Epidermal melanocyte (primary cell): ENCODE measurements at regions not wholly inside any gene's neighbourhood (a gene's known extent, or its start where the extent isn't known, plus 50 kb on each side); places are given as distances from the start of the nearest gene placed in this dataset.

Experiments used
- DNase-seq: peaks from one replicate; pipeline ENCODE4 v3.0.0; 2011; ENCODE audit warnings: low spot score; ENCODE audit not compliant: insufficient read length

GRCh38 chr6:156309017-156309416, 468.2 kb upstream of the ARID1B start:
- DNase-seq = no peak

GRCh38 chr6:156308604-156309003, 468.6 kb upstream of the ARID1B start:
- no peak for DNase-seq

GRCh38 chr6:156306531-156306930, 470.6 kb upstream of the ARID1B start:
- DNase-seq = no peak

- DNase-seq = no peak
Observed at GRCh38 chr6:156283091-156283490, 494.1 kb upstream of the ARID1B start.

- no peak for DNase-seq
Observed at GRCh38 chr6:156282087-156282486, 495.1 kb upstream of the ARID1B start.

GRCh38 chr6:156281266-156281665, 495.9 kb upstream of the ARID1B start:
- no peak for DNase-seq

GRCh38 chr6:156280065-156280464, 497.1 kb upstream of the ARID1B start:
- DNase-seq = no peak

- peak; percentile 45 for DNase-seq
Observed at GRCh38 chr6:156279261-156279969, 497.8 kb upstream of the ARID1B start.

GRCh38 chr6:156273065-156273711, 504.0 kb upstream of the ARID1B start:
- DNase-seq = no peak

GRCh38 chr6:156269751-156270369, 507.3 kb upstream of the ARID1B start:
- no peak for DNase-seq

GRCh38 chr6:156268849-156269248, 508.3 kb upstream of the ARID1B start:
- DNase-seq = no peak

- DNase-seq = no peak
Observed at GRCh38 chr6:156262014-156262413, 515.2 kb upstream of the ARID1B start.

- DNase-seq = no peak
Observed at GRCh38 chr6:156260815-156261214, 516.4 kb upstream of the ARID1B start.

GRCh38 chr6:156258981-156259380, 518.2 kb upstream of the ARID1B start:
- no peak for DNase-seq

- DNase-seq = no peak
Observed at GRCh38 chr6:156256161-156256560, 521.0 kb upstream of the ARID1B start.

- DNase-seq = no peak
Observed at GRCh38 chr6:156254240-156254639, 522.9 kb upstream of the ARID1B start.

GRCh38 chr6:156250593-156250992, 526.6 kb upstream of the ARID1B start:
- no peak for DNase-seq

- no peak for DNase-seq
Observed at GRCh38 chr6:156242206-156242605, 535.0 kb upstream of the ARID1B start.

- no peak for DNase-seq
Observed at GRCh38 chr6:156231026-156231765, 546.0 kb upstream of the ARID1B start.

GRCh38 chr6:156219973-156220372, 557.2 kb upstream of the ARID1B start:
- DNase-seq = no peak

GRCh38 chr6:156205678-156206077, 571.5 kb upstream of the ARID1B start:
- no peak for DNase-seq

- DNase-seq = no peak
Observed at GRCh38 chr6:156199182-156199581, 578.0 kb upstream of the ARID1B start.
